ENCODE measurements at regions not wholly inside any gene's neighbourhood (a gene's known extent, or its start where the extent isn't known, plus 50 kb on each side); places are given as distances from the start of the nearest gene placed in this dataset.

DNA sequence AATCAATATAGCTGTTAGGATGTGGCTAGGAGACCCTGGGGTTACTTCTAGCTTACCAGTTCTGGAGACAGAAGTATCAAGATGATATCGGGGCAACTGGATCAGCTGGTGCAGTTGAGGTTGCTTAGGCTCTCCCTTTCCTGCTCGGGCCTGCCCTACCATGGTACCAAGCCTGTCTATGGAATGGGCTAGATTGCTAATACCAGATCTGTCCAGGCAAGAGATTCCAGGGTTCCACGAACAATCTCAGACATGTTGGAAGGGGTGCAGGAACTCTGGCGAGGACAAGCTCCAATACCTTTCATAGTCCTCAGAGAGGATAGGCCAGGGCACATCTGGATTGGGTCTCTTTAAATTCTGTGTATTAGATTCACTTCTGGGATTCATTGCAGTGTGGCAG lies 53.8 kb downstream of the ADM start:
- no peak overlapping the region for H3K4me3 ChIP-seq (replicated peaks; ENCODE audit: low read depth, low read length)
- TF ChIP-seq, protein P1, sequence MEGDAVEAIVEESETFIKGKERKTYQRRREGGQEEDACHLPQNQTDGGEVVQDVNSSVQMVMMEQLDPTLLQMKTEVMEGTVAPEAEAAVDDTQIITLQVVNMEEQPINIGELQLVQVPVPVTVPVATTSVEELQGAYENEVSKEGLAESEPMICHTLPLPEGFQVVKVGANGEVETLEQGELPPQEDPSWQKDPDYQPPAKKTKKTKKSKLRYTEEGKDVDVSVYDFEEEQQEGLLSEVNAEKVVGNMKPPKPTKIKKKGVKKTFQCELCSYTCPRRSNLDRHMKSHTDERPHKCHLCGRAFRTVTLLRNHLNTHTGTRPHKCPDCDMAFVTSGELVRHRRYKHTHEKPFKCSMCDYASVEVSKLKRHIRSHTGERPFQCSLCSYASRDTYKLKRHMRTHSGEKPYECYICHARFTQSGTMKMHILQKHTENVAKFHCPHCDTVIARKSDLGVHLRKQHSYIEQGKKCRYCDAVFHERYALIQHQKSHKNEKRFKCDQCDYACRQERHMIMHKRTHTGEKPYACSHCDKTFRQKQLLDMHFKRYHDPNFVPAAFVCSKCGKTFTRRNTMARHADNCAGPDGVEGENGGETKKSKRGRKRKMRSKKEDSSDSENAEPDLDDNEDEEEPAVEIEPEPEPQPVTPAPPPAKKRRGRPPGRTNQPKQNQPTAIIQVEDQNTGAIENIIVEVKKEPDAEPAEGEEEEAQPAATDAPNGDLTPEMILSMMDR (IDR thresholded peaks at IDR 0.05; ENCODE audit: low read length, missing control alignments) = no peak
- DNase-seq (ENCODE audit: low read depth) = no peak

DNA sequence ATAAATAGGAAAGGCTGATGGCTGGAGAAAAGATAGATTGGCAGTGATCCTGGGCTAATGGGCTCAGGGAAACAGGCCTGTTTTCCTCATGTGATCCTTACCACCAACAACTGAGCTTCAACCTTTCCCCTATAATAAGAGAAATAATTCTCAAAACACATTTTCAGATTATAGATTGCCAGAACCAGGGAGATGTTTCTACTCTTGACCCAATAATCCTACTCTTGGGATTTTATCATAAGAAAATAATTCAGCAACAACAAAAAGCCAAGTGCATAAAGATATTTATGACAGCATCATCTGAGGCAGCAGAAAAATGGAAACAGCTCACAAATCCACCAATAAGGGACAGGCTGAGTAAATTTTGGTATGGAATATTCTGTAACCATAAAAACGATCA lies 54.3 kb downstream of the ADM start:
- DNase-seq (ENCODE audit: low read depth) = no peak
- H3K4me3 ChIP-seq (replicated peaks; ENCODE audit: low read depth, low read length) = no peak overlapping the region
- TF ChIP-seq, protein P1 (IDR thresholded peaks at IDR 0.05; ENCODE audit: low read length, missing control alignments) = no peak

DNA sequence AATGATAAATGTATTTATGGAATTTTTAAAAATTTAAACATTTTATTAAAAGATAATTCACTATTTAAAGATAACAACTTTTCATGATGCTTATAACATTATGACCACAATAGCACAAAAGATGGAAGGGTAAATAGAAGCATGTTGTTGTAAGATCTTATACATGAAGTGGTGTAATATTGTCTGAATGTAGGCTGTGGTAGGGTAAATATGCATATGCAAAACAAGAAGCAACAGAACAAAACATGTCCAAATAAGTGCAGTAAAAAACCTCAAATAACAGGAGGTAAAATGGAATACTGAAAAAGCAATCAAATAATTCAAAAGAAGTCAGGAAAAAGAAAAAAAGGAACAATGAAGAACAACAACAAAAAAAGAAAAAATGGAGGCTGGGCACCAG lies 56.0 kb downstream of the ADM start:
- no peak overlapping the region for H3K4me3 ChIP-seq (replicated peaks; ENCODE audit: low read depth, low read length)
- no peak for DNase-seq (ENCODE audit: low read depth)
- TF ChIP-seq, protein P1 (IDR thresholded peaks at IDR 0.05; ENCODE audit: low read length, missing control alignments) = no peak

DNA sequence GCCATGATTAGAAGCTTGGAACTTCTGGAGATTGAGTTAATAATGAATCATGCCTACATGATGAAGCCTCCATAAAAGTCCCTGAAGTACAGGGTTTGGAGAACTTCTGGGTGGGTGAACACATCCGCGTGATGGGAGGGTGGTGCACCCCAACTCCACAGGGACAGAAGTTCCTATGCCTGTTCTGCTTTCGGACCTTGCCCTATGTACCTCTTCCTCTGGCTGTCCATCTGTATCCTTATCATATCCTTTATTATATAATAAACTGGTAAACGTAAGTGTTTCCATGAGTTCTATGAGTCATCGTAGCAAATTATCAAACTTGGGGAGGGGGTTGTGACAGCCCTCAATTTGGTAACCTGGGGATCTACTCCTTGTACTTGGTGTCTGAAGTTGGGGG lies 60.2 kb downstream of the ADM start:
- DNase-seq (ENCODE audit: low read depth) = no peak
- TF ChIP-seq, protein P1 (IDR thresholded peaks at IDR 0.05; ENCODE audit: low read length, missing control alignments) = no peak
- no peak overlapping the region for H3K4me3 ChIP-seq (replicated peaks; ENCODE audit: low read depth, low read length)

DNA sequence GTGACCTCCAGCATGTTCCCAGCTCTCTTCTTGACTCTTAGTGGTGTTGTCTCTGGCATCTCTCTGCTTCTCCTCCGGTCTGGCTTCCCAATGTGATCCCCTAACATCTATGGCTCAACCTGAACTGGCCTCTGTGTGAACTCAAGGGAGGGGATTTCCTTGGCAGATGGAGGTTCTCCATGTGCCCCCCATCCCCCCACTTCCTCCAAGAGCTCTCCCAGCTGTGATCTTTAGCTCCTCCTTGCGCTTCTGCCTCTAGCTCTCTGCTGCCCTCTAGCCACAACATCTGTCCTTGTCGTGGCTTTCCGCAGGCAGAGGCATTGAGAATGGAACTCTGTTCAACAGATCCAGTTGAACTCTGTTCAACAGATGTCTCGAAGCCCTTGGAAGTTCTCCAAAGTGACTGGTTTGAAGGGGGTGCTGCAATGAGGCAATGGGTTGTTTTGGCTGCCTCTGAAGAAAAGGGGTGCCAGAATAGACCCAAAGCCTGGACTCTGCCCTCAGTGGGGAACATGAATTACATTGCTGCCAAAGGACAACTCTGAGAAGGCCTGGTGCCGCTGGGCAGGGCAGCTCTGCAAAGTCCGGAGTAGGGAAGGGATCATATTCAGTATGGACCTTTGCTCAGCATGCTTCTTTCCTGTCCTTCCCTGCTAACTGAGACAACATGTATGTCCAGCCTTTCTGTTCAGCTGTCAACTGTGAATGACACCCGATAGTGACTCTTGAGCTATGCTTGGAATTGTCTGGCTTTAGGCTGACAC lies 61.9 kb downstream of the ADM start:
- no peak overlapping the region for H3K4me3 ChIP-seq (replicated peaks; ENCODE audit: low read depth, low read length)
- TF ChIP-seq, protein P1 (IDR thresholded peaks at IDR 0.05; ENCODE audit: low read length, missing control alignments) = peak; percentile 99
- DNase-seq (ENCODE audit: low read depth) = peak; percentile 99

DNA sequence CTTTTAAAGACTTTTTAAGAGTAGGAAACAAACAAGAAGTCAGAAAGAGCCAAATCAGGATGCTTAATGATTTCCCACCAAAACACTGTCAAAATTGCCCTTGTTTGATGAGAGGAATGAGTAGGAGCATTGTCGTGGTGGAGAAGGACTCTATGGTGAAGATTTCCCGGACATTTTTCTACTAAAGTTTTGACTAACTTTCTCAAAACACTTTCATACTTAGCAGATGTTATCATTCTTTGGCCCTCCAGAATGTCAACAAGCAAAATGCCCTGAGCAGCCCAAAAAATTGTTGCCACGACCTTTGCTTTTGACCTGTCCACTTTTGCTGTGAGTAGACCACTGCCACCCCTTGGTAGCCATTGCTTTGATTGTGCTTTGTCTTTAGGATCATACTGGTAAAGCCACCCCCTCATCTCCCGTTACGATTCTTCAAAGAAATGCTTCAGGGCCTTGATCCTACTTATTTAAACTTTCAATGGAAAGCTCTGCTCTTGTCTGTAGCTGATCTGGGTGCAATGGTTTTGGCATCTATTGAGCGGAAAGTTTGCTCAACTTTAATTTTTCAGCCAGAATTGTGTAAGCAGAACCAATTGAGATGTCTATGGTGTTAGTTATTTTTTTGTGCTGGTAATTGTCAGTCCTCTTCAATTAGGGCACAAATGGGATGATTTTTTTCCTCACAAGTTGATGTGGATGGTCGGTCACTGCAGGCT lies 67.2 kb downstream of the ADM start:
- TF ChIP-seq, protein P1 (IDR thresholded peaks at IDR 0.05; ENCODE audit: low read length, missing control alignments) = no peak
- DNase-seq (ENCODE audit: low read depth) = no peak
- H3K4me3 ChIP-seq (replicated peaks; ENCODE audit: low read depth, low read length) = no peak overlapping the region

All from fibroblast of pulmonary artery (primary cell).